BE2C (cell line): ENCODE measurements at regions not wholly inside any gene's neighbourhood (a gene's known extent, or its start where the extent isn't known, plus 50 kb on each side); places are given as distances from the start of the nearest gene placed in this dataset.
A peak's percentile ranks its signal among the peaks of the same experiment; 100 is the strongest.
"Not testable (repeated sequence)": the region's sequence is repeated elsewhere in the genome, so short reads cannot be mapped to it uniquely, and the experiment has no call there.

Source experiments
- DNase-seq: peaks from one replicate; pipeline ENCODE4 v3.0.0-alpha.2; 2020
- H3K27me3 ChIP-seq: fragments of 250-450 bp; sonication (Bioruptor Pico); 2 replicates; pipeline ENCODE4 v1.5.1; 2020; ENCODE audit warnings: mild to moderate bottlenecking
- H3K36me3 ChIP-seq: fragments of 250-450 bp; sonication (Bioruptor Pico); 2 replicates; pipeline ENCODE4 v1.5.1; 2020; ENCODE audit warnings: mild to moderate bottlenecking
- H3K4me1 ChIP-seq: fragments of 250-450 bp; sonication (Bioruptor Pico); 2 replicates; pipeline ENCODE4 v1.5.1; 2020
- H3K4me3 ChIP-seq: 2 replicates; pipeline ENCODE4 v1.5.1; 2011; ENCODE audit warnings: low read depth, low read length
- H3K9me3 ChIP-seq: fragments of 250-450 bp; sonication (Bioruptor Pico); 2 replicates; pipeline ENCODE4 v1.5.1; 2020
- CTCF ChIP-seq: IDR thresholded peaks from 2 replicates; pipeline ENCODE4 v1.5.1; 2012; ENCODE audit warnings: mild to moderate bottlenecking, low read depth, low read length

- not testable (repeated sequence) for H3K4me1 ChIP-seq, H3K27me3 ChIP-seq, H3K4me3 ChIP-seq, DNase-seq, H3K9me3 ChIP-seq, H3K36me3 ChIP-seq
Measured at GRCh38 chr2:90047776-90048175, 1356.3 kb downstream of the RPIA start.

DNA sequence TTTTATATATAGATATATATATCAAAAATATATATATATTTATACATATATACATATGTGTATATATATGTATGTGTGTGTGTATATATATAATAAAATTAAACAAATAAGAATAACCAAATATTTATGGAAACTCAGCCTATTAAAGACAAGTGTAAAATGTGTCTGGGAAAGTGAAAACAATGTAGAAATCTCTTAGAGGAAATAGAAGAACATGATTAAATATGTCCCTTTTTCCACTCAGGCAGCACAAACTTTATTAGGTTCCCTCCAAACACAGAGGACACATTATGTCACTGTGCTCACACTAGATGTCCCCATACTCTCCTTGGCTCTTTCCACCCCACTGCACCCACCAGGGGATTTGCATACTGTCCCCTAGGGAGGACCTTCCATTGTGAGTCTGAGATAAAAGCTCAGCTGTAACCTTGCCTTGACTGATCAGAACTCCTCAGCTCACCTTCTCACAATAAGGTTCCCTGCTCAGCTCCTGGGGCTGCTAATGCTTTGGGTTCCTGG is 1360.7 kb downstream of the RPIA start:
- H3K4me3 ChIP-seq, DNase-seq, H3K36me3 ChIP-seq, H3K9me3 ChIP-seq, H3K4me1 ChIP-seq, H3K27me3 ChIP-seq: not testable (repeated sequence)

DNA sequence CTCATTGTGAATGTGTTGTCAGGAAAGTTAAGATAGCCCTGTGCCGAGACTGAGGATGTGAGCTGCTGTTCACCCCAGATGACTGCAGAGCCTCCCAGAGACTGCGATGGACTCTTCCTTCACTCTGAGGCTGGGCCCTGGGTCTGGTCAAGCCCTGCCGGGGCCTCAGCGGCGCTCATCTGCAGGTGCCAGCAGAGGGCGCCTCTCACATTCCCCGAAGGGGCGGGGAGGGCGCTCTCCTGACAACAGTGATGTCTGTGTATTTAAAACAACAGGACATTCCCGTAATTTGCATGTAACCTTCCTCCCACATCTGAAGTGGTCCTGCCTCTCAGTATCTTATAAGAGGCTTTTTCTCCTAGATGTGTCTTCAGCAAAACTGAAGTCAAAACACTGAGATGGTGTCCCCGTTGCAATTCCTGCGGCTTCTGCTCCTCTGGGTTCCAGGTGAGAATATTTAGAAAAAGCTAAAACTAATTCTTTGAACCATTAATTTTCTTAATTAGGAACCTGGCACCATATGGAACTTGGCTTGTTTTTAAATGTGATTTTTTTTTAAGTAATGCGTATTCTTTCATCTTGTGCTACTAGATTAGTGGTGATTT is 1377.9 kb downstream of the RPIA start:
- no peaks in the 10 kb centered on the region for H3K4me1 ChIP-seq
- H3K36me3 ChIP-seq = no peaks in the 10 kb centered on the region
- H3K9me3 ChIP-seq = no peaks in the 10 kb centered on the region
- no peaks in the 10 kb centered on the region for H3K27me3 ChIP-seq
- DNase-seq = peak; percentile 41
- H3K4me3 ChIP-seq = no peak overlapping the region
- peak; percentile 64 for TF ChIP-seq CTCF

DNA sequence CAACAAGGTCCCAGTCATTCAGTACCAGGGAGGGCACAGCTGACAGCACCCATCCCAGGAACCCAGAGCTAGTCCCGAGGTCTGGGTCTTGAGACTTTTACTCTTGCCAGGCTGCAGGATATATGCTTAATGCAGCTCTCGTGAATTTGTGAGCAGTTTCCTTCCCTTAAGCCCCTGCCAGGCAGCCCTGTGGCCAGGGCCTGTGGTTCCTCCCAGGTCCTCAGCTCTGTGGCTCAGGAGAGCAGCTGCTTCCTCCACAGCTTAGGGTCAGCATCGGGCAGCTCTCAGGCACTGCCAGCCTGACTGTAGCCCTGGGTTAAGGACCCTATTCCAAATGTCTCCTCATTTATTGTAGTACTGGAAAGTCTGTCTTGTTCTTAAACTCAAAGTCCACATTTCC is 1384.8 kb downstream of the RPIA start:
- no peak overlapping the region for H3K4me3 ChIP-seq
- TF ChIP-seq CTCF = no peak
- no peaks in the 10 kb centered on the region for H3K27me3 ChIP-seq
- no peaks in the 10 kb centered on the region for H3K4me1 ChIP-seq
- H3K36me3 ChIP-seq = no peaks in the 10 kb centered on the region
- DNase-seq = no peak
- H3K9me3 ChIP-seq = no peaks in the 10 kb centered on the region

DNA sequence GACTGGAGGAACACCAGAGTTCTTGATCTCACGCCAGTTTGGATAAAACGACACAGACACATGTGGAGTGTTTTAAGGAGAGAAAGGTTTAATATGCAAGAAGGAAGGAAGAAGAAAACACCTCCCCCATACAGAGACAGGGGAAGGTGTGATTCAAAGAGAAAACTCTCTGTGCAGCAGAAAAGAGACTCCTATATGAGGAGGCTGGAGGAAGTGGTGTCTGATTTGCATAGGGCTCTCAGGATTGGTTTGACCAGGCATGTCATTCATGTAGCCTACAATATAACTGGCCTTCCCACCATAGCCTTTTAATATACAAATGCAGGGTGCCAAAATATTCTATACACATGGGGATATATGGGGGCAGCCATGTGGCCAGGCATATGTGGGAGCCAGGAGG is 1386.5 kb downstream of the RPIA start:
- Histone ChIP-seq H3K27me3 (no peaks in the 10 kb centered on the region), H3K4me1 (no peaks in the 10 kb centered on the region), H3K4me3 (no peak overlapping the region), H3K9me3 (no peaks in the 10 kb centered on the region), H3K36me3 (no peaks in the 10 kb centered on the region)
- no peak for TF ChIP-seq CTCF
- DNase-seq = no peak

DNA sequence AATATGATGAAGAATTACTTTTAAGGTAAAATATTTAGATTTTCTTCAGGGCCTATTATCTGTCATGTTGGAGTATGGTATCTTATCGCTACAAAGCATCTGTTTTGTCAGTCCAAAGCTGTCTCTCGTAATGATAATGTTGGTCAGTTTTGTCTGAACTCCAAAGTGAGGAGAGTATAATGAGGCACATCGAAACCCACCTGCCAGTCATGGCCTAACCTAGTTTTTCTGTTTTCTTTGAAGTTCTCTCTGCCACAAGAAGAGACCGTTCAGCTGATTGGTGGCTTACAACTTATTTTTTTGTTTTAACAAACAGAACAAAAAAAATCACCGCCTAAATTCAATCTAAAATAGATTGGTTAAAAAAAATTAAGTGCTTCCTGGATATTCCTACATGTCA is 1387.9 kb downstream of the RPIA start:
- no peaks in the 10 kb centered on the region for H3K9me3 ChIP-seq
- no peak for DNase-seq
- H3K27me3 ChIP-seq = no peaks in the 10 kb centered on the region
- H3K4me1 ChIP-seq = no peaks in the 10 kb centered on the region
- no peak overlapping the region for H3K4me3 ChIP-seq
- TF ChIP-seq CTCF = no peak
- H3K36me3 ChIP-seq = no peaks in the 10 kb centered on the region

DNA sequence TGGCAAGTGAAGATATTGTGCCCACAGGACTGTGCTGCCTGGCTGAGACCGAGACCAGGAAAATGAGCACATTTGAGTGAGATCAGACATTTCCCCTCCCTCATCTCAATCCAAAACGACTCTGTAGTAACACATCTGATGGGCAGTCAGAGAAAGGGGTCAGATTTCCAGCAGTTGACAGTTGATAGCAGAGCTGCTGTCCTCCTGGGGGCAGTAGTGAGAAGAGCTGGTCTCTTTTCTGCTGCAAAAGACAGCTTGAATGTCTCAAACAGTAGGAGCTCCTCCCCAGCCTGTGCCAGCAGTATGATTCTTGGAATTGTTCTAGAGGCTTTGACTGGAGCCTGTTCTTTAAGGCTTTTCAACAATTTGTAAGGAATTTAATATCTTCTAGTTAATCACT is 1396.3 kb downstream of the RPIA start:
- not testable (repeated sequence) for H3K27me3 ChIP-seq, DNase-seq, H3K4me1 ChIP-seq, H3K9me3 ChIP-seq, H3K36me3 ChIP-seq, H3K4me3 ChIP-seq

GRCh38 chr2:90093571-90094270 is 1402.2 kb downstream of the RPIA start:
- H3K27me3 ChIP-seq, H3K4me3 ChIP-seq, H3K9me3 ChIP-seq, H3K36me3 ChIP-seq, H3K4me1 ChIP-seq, DNase-seq: not testable (repeated sequence)

- not testable (repeated sequence) for H3K27me3 ChIP-seq, H3K4me1 ChIP-seq, H3K36me3 ChIP-seq, DNase-seq, H3K9me3 ChIP-seq, H3K4me3 ChIP-seq
Measured at GRCh38 chr2:90097617-90098016, 1406.1 kb downstream of the RPIA start.

DNA sequence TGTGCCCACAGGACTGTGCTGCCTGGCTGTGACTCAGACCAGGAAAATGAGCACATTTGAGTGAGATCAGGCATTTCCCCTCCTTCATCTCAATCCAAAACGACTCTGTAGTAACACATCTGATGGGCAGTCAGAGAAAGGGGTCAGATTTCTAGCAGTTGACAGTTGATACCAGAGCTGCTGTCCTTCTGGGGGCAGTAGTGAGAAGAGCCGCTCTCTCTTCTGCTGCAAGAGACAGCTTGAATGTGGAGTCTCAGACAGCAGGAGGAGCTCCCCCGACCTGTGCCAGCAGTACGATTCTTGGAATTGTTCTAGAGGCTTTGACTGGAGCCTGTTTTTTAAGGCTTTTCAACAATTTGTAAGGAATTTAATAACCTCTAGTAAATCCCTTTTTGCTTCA is 1413.7 kb downstream of the RPIA start:
- not testable (repeated sequence) for H3K27me3 ChIP-seq

DNA sequence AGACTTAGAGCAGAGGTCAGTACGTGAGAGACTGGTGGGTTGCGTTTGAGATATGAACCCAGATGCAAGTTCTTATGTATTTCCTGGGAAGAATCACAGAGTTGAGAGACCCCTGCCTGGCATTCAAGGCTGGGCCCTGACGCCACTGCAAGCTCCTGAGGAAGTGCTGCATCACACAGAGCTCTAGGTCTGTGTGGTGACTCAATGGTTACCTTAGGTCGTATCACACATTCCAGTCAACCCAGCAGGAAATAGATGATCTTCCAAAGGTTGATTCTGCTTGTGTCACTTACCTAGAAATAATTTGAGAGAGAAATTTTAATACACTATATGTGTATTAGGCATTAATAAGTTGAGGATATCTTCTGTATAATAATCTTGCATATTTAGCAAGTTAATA is 1431.9 kb downstream of the RPIA start:
- H3K9me3 ChIP-seq, H3K4me1 ChIP-seq, H3K4me3 ChIP-seq, H3K27me3 ChIP-seq, H3K36me3 ChIP-seq, DNase-seq: not testable (repeated sequence)

More for the DNA sequence above, 1413.7 kb downstream of the RPIA start:
- H3K4me1 ChIP-seq, H3K4me3 ChIP-seq, H3K36me3 ChIP-seq, H3K9me3 ChIP-seq, DNase-seq: not testable (repeated sequence)

GRCh38 chr2:90139046-90139445 is 1447.6 kb downstream of the RPIA start:
- not testable (repeated sequence) for H3K4me1 ChIP-seq, H3K27me3 ChIP-seq, DNase-seq, H3K36me3 ChIP-seq, H3K4me3 ChIP-seq, H3K9me3 ChIP-seq
